GM21381 (cell line): ENCODE measurements at regions not wholly inside any gene's neighbourhood (a gene's known extent, or its start where the extent isn't known, plus 50 kb on each side); places are given as distances from the start of the nearest gene placed in this dataset.
A peak's percentile ranks its signal among the peaks of the same experiment; 100 is the strongest.
"Not testable (repeated sequence)": the region's sequence is repeated elsewhere in the genome, so short reads cannot be mapped to it uniquely, and the experiment has no call there.

Source experiments
- ATAC-seq: cut with Tn5 transposase; IDR thresholded peaks from one replicate; pipeline ENCODE4 v1.9.1; 2021; ENCODE audit warnings: mild to moderate bottlenecking, moderate library complexity; ENCODE audit not compliant: unreplicated experiment

DNA sequence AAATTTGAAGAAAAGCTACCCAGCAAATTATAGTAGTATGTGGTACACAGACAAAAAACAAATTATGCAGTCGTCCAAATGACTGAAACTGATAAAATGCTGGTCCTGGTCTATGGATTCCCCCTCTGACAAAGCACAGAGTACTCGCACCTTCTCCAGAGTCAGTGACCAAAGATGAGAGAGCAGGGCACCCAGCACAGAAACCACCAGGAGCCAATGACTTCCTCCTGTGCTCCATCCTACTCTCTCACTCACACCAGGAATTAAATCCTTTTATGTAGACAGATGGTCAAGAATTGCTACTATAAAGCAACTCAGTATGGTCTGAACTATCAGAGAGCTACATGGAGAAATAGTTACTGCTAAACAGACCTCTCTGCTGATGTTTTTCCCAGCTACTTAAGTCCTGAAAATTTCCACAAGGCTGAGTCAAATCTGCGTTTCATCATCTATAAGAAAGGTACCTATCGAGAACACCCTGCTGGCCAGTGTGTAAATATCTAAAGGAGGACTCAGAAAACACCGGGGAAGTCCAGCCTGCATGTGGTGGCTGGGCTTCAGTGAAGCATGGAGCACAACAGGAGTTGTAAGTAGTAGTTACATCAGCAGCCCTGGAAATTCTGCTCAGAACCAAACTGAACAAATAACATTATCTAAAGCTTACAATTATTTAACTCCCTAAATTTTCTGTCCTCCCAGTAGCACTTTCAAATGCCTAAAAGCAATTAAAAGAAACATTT lies 84.5 kb upstream of the FBXO28 start:
- peak; percentile 73 for ATAC-seq

DNA sequence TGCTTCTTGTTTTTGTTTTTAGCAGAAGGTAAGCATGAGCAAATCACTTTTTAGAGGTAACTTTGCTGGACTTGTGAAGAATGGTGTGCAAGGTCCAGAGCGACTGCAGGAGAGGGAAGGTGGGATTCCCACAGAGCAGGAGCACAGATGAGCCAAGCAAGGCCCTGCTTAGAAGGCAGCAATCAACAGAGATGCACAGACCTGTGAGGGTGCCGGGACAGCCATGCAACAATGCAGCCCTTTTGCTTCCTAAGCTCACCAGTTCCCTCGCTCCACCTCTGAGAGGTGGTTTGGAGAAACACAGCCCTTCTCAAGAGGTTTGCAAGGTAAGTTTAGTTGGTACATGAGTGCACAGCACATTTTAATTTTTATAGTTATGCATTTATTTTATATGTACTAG lies 85.1 kb upstream of the FBXO28 start:
- ATAC-seq = not testable (repeated sequence)

DNA sequence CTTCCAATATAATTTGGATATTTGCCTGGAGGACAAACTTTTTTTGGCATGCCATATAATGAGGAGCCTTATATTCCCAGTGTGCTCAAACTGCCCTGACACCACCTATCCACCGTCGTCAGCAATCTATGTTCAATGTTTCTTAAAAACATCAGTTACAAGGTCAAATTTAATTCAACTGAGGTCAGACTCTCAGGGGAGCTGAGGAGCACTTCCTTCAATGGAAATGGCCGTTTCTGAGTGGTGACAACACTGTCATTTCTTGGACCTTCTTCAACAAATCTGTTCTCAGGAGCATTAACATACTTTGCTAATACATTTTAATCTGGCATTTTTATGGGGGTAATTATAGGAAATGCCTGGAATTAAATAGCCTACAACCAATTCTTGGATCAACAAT lies 90.8 kb upstream of the FBXO28 start:
- not testable (repeated sequence) for ATAC-seq

DNA sequence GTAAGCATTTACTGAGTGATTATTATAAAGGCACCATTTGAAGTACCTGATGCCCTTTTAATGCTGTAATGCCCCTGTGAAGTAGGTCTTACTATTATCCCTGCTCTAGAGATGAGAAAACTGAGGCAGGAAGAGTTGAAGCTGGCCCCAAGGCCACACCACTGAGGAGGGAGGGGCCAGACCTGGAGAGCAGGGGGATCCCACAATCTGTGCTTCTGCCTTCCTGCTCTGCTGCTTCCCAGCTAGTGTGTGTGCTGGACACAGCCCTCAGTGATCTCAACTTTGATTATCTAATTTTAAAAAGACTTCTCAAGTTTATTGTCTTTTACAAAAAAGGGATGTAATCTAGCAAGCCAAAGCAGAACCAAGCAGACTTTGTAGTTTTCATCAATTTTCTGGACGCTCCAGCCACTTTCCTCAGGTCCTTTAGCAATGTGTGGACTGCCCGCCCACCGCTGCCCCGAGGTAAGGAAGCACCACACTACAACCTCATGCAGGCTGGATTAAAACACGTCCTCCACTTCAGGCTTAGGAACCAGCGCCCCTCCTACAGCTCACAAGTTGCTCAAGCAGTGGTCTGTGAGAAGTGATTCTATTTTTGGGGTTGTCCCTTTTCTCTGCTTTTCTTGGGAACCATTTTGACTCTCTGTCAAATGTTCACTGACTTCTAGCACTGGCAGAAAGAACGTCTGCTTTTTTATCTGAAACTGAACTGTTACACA lies 91.5 kb upstream of the FBXO28 start:
- not testable (repeated sequence) for ATAC-seq

DNA sequence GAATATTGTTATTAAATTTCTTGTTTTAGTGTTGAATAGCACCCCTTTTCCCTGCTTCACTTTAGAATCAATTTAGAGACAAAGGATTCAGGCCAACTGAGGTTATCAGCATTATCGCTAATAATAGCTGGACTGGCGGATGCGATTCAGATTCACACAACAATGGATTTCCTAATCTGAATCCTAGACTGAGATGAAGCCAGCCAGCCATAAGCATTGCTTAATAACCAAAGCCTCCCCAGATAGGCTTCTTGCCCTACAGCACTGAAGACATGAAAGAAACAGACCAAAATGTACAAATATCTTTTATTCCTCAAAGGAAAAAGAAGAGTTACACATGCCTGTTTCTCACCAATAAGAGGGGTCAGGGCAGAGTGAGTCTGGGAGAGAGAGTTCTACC lies 94.0 kb upstream of the FBXO28 start:
- not testable (repeated sequence) for ATAC-seq

DNA sequence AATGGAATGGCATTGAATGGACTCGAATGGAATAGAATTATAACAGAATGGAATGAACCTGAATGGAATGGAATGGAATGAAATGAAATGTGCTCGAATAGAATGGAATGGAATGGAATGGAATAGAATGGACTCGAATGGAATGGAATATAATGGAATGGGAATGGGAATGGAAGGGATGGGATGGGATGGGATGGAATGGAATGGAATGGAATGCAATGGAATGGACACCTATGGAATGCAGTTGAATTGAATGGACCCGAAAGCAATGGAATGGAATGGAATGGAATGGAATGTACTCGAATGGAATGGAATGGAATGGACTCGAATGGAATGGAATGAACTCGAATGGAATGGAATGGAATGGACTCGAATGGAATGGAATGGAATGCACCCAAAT lies 98.1 kb upstream of the FBXO28 start:
- not testable (repeated sequence) for ATAC-seq

DNA sequence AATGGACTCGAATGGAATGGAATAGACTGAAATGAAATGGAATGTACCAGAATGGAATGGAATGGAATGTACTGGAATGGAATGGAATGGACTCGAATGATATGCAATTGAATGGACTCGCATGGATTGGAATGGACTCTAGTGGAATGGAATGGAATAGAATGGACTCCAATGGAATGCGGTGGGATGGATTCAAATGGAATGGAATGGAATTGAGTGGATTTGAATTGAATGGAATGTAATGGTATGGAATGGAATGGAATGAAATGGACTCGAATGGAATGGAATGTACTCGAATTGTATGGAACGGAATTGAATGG lies 99.6 kb upstream of the FBXO28 start:
- no peak for ATAC-seq

DNA sequence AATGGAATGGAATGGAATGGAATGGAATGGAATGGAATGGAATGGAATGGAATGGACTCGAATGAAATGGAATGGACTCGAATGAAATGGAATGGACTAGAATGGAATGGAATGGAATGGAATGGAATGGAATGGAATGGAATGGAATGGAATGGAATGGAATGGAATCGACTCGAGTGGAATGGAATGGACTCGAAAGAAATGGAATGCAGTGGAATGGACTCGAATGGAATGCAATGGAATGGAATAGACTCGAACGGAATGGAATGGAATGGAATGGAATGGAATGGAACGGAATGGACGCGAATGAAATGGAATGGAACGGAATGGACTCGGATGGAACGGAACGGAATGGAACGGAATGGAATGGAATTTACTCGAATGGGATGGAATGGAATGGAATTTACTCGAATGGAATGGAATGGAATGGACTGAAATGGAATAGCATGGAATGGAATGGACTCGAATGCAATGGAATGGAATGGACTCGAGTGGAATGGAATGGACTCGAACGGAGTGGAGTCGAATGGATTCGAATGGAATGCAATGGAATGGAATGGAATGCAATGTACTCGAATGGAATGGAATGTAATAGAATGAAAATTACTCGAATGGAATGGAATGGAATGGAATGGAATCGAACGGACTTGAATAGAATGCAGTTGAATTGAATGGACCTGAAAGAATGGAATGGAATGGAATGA lies 100.1 kb upstream of the FBXO28 start:
- not testable (repeated sequence) for ATAC-seq

DNA sequence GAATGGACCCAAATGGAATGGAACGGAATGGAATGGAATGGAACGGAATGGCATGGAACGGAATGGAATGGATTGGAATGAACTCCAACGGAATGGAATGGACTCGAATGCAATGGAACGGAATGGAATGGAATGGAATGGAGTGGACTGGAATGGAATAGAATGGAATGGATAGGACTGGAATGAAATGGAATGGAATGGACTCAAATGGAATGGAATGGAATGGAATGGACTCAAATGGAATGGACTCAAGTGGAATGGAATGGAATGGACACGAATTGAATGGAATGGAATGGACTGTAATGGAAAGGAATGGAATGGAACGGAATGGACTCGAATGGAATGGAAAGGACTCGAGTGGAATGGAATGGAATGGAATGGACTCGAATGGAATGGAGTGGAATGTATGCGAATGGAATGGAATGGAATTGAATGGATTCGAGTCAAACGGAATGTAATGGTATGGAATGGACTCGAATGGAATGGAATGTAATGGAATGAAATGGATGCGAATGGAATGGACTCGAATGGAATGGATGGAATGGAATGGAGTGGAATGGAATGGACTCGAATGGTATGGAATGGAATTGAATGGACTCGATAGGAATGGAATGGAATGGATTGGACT lies 101.0 kb upstream of the FBXO28 start:
- not testable (repeated sequence) for ATAC-seq

DNA sequence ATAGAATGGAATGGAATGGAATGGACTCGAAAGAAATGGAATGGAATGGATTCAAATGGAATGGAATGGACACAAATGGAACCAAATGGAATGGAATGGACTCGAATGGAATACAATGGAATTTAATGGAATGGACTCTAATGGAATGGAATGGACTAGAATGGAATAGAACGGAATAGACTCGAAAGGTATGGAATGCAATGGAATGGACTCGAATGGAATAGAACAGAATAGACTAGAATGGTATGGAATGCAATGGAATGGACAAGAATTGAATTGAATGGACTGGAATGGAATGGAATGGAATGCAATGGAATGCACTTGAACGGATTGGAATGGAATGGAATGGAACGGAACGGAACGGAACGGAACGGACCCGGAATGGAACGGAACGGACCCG lies 101.7 kb upstream of the FBXO28 start:
- not testable (repeated sequence) for ATAC-seq

DNA sequence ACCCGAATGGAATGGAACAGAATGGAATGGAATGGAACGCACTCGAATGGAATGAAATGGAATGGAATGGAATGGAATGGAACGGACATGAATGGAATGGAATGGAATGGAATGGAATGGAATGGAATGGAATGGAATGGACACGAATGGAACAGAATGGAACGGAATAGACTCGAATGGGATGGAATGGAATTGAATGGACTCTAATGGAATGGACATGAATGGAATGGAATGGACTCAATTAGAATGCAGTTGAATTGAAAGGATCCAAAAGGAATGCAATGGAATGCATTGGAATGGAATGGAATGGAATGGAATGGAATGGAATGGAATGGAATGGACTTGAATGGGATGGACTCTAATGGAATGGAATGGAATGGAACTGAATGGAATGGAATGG lies 102.2 kb upstream of the FBXO28 start:
- ATAC-seq = not testable (repeated sequence)

DNA sequence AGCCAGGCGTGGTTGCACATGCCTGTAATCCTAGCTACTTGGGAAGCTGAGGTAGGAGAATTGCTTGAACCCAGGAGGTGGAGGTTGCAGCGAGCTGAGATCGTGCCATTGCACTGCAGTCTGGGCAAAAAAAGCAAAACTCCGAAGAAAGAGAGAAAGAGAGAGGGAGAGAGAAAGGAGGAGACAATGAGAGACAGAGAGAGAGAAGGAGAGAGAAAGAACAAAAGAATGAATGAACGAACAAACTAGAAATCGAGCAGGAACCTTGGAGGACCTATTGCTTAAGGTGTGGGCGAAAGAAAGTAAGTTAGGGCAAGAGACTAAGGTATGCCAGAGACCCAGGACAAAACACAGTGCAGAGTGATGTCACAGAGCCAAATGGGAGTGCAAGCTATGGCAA lies 102.8 kb upstream of the FBXO28 start:
- ATAC-seq = not testable (repeated sequence)

DNA sequence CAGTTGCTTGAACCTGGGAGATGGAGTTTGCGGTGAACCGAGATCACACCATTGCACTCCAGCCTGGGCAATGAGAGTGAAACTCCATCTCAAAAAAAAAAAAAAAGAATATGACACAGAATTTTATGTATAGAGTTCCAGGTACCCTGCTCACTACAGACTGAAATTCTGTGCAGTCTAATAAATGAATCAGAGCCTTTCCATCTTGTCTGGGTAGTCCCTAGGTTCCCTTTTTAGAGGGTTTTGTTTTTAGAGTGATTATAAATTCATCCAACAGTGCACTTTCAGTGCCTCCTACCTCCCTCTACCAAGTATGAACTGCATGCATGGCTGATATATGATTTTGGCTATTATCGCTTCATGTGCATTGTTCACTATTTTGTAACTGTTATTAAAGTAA lies 107.9 kb upstream of the FBXO28 start:
- not testable (repeated sequence) for ATAC-seq

DNA sequence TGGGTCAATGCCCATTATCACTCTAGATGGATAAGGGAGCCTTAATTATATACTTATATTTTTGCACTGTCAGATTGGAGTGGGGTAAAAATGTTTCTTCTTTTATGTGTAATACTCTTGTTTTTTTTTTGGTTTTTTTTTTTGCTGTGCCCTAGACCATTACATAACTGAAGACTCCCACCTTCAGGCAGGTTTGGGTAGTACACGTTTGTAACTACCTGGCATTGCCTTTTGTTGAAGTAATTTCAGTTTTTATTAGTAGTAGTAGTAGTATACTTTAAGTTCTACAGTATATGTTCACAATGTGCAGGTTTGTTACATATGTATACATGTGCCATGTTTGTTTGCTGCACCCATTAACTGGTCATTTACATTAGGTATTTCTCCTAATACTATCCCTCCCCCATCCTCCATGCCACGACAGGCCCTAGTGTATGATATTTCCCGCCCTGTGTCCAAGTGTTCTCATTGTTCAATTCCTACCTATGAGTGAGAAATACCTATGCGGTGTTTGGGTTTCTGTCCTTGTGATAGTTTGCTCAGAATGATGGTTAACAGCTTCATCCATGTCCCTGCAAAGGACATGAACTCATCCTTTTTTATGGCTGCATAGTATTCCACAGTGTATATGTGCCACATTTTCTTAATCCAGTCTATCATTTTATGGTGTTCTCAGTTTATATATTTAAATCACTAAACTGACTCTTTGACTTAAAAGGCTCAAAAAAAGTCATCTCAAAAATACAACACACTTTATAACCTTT lies 109.2 kb upstream of the FBXO28 start:
- not testable (repeated sequence) for ATAC-seq

DNA sequence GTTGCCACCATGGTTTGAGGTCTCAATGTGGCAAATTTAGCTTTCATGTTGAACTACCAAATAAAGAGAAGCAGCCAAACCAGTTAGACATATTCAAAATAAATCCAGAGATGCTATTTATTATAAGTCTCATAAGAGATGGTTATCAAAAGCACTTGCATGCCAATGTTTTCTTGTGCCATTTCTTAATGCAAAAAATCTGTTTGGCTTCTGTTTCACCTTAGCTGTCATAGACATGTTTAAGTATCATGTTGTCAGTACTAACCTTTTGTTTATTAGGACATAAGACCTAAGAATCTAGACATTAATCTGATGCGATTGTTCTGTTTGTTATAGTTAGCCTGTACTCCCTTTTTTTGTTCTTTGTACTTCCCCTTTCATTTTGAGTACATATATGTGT lies 110.0 kb upstream of the FBXO28 start:
- ATAC-seq = not testable (repeated sequence)

DNA sequence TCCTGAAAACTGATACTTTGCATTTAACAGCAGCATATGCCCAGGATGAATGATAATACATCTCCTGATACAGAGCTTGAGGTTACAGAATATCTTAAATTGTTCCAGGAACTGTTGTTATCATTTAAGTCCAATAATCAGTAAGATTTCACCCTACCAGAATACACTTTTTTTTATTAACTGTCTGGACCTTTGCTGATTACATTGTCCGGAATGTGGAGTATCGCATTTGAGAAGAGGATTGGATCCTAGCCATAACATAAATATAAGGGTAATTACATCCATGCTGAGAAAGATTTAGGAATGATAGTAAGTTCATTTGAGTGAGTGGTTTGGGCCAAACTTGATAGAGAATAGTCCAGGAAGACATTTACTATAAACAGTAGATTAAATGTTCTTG lies 112.2 kb upstream of the FBXO28 start:
- not testable (repeated sequence) for ATAC-seq

DNA sequence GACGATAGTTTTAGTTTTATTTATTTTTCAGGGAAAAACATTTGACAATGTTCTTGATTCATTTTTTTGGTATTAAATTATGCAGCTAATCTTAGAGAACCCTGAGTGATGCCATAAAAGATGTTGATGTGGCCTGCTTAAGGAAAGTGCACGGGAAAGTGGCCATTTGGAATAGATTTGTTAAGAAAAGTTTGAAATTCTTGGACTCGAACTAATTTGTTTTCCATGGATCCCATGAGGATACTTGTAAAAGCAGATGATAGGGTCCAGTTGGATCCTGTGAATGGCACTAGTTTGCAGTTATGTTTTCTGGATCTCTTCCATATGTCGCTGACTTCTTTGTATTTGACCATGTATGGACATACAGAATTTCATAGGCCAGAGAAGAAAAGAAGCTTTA lies 114.2 kb upstream of the FBXO28 start:
- not testable (repeated sequence) for ATAC-seq

DNA sequence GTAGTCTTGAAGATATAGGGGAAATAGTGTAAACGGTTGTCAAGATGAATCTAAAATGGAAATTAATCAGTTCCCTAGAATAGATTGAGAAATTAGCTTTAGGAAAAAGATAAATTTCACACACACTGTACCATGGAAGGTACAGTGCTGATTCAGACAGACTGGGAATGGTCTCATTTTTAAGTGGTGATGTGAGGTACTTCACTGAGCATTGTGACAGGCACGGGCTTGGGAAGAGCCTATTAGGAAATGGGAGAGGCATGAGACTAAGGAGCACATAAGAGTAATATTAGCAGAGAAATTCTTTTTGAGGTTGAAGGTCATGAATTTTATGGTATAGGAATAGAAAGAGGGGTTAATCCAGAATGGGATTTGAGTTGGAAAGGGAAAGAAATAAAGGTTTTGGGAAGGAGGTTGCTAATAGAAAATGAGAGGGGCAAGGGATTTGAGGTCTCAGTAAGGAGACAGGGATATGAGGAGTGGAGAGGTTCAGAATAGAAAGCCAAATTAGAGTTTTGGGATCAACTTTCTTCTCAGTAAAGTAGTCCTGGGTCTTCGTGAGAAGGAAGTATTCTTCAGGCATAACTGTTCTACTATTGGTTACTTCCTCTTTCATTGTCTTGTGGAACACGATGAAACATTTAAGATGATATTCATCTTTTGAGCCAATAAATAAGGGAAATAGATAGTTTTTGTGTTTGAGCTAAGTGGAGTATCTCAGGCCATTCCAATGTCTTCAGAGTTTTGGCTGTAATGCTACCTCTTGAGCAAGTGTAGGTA lies 115.0 kb upstream of the FBXO28 start:
- peak; percentile 58 for ATAC-seq

DNA sequence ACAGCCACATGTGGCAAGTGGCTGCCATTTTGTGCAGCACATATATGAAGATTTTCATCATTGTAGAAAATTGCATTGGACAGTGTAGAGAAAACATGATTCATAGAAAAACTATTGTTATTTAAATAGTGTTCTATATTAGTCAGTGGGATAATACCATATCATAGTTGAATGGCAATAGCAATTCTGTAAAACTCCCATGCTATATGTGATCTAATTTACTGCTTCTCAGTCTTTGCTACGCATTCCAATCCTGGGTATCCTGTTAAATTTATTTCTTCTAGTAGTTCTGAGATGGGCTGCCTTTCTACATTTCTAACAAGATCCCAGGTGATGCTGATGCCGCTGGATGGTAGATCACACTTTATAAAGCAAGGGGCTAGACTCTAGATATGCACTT lies 117.5 kb upstream of the FBXO28 start:
- ATAC-seq = not testable (repeated sequence)
